GM21423 (cell line): ENCODE measurements at regions not wholly inside any gene's neighbourhood (a gene's known extent, or its start where the extent isn't known, plus 50 kb on each side); places are given as distances from the start of the nearest gene placed in this dataset.

Experiments used
- ATAC-seq: cut with Tn5 transposase; IDR thresholded peaks from one replicate; pipeline ENCODE4 v1.9.1; 2021; ENCODE audit warnings: mild to moderate bottlenecking, moderate library complexity; ENCODE audit not compliant: unreplicated experiment

DNA sequence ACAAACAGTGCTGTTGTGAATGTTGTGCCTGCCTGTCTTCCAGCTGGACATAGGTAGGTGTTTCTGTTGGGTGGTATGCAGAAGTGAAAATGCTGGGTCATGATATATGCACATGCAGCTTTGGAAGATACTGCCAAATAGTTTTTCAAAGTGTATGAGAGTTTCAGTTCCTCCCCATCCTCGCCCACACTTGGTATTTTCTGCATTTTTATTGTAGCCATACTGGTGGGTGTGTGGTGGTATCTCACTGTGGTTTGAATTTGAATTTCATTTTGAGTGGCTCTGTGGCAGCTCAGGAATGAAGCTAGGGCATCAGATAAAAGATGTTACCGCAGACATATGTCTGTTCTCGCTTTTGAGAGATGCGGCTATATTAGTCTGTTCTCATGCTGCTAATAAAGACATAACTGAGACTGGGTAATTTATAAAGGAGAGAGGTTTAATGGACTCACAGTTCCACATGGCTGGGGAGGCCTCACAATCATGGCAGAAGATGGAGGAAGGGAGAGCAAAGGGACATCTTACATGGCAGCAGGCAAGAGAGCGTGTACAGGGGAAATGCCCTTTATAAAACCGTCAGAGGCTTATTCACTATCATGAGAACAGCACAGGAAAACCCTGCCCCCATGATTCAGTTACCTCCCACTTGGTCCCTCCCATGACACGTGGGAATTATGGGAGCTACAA lies 183.1 kb downstream of the CAND1 start:
- peak; percentile 68 for ATAC-seq

DNA sequence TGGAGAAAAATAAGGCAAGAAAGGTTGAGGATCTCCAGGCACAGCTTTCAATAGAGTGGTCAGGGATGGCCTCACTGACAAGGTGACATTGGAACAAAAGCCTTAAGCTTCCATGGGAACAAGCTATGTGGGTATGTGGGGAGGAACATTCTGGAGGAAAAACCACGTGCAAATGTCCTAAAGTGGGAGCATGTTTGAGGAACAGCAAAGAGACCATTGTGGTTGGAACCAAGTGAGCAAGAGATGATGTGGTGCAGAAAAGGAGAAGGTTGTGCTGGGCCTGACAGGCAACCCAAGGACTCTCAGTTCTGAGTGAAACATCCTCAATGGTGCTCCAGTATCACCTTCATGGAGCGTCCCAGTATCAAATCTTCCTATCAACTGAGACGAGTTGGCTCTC lies 184.0 kb downstream of the CAND1 start:
- ATAC-seq: no peak

DNA sequence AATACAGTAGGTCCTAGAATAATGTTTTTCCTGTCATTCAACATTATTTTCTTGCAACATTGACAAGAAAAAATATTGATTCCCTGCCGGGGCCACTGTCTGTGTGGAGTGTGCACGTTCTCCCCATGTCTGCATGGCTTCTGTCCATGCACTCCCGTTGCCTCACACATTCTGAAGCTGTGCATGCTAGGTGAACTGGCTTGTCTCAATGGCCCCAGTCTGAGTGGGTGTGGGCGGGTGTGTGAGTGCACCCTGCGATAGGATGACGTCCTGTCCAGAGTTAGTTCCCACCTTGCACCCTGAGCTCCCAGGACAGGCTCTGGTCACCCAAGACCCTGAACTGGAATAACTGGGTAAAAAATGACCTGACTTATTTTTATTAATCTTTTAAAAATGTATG lies 186.1 kb downstream of the CAND1 start:
- ATAC-seq: no peak

DNA sequence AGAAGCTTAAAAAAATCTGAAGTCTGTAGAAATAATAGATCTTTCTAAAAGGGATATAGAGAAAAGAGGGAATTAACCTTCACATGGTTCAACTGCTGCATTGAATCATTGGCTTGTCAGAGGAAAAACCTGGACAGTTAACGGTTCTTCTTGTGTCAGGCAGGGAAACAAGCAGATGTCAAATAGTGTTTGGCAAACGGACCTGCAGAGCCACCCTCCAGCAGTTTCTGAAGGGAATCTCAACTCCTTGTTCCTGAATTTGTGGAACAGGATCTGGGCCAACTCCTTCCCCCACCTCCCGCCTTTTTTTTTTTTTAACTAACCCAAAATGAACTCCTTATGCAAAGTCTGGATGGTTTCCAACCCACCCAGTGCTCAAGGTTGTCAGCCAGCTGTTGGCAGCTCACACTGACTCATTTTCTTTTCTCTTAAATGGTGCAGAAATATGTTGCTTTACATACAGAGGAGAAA lies 187.3 kb downstream of the CAND1 start:
- no peak for ATAC-seq

DNA sequence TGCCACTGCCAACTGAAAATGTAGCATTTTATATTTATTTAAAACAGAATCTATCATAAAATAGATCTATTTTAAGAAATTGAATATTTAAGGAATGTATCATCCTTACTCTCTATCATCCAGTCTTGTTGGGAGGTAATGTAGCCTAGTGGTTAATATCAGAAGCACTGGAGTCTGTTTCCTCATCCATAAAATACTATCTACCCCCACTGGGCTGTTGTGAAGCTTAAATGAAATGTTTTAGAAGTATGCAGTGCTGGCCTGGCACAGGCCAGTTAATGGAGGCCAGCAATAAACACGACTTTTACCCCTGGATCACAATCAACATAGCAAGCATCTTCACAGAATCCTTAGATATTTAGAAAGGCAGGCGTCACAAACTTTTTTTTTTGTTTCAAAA lies 188.0 kb downstream of the CAND1 start:
- ATAC-seq: no peak

- no peak for ATAC-seq
Measured at GRCh38 chr12:67457778-67458665, 188.9 kb downstream of the CAND1 start.

- ATAC-seq: no peak
Measured at GRCh38 chr12:67459173-67459572, 189.4 kb upstream of the DYRK2 start.

DNA sequence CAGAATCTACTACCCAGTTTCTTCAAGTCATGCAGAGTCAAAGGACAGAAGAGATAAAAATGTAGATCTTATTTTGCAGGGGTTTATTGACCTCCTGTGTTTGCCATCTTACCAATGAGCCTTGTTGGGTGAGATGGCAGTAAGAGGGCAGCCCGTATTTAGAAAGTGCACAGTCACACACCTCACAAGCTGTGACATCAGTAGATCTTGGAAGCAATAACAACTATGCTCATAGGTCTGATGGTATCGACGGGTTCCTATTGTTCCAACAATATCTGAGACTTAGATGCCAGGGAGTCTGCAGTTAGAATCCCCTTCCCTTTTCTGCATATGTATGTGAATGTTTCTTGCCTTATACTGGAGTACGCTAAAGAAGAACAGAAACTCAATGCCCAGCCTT lies 189.0 kb upstream of the DYRK2 start:
- no peak for ATAC-seq

- no peak for ATAC-seq
Measured at GRCh38 chr12:67460388-67460787, 188.2 kb upstream of the DYRK2 start.

GRCh38 chr12:67468549-67469245 lies 179.8 kb upstream of the DYRK2 start:
- no peak for ATAC-seq

DNA sequence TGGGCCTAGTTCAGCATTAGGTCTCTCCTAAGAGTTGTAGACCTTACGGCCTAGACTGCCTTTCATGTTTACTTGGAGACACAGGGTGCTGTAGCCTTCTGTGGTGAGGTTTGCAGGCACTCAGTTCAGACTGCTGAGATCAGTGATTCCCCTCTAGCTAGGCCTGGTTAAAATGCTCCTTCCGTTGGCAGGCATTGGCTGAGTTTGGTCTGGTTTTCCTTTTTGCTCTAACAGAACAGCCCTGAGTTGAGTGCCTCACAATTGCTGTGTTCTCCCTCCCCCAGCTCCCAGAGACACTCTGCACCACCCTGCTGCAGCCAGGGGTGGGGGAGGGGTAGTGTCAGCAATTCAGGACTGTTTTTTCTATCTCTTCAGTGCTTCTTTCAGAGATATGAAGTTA lies 178.9 kb upstream of the DYRK2 start:
- no peak for ATAC-seq

DNA sequence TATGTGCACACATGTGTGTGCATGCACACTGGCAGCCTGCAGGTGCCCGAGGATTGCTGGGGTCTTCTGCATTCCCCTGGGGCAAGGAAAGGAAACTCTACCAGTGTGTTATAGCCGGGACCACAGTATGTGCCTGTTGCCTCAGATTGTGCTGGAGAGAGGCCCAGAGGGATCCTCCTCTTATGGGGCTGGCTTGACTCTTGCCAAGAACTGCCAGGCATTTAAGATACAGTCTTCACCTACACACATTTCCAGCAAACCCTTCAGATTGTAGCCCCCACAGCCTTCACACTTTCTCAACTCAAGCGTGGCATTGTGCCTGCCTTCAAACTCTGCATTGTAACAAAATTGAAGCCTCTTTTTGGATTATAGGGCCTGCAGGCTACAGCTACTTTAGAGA lies 176.7 kb upstream of the DYRK2 start:
- ATAC-seq: no peak

GRCh38 chr12:67472539-67472938 lies 176.0 kb upstream of the DYRK2 start:
- no peak for ATAC-seq

DNA sequence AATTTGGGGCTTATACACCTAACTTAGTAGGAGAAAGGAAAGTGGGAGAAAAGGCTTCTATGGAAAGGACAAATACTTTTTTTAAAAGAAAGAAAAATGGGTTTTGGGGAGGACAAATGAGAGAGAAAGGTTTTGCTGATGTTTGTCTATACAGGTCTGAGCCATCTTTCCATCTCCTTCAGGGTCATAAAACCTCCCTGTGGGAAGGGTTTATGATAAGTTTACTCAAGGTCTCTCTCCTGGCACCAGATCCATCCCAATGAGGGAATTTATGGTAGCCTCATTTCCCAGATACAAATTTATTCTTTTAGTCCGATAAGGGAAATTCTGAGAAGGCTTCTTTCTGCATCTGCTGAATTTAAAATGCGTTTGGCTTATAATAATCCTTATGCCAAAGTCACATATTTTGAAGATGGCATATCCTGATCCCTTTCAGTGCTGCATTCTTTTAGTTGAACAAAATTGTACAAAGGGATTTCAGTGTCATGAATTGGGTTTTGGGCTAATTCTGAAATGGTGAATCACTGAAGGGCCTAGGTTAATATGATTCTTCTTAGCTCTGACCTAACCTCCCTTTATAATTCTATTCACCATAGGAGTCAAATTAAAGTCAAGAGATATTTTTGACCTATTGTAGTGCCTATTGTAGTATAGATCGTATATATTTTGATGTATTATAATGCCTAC lies 173.5 kb upstream of the DYRK2 start:
- ATAC-seq: no peak

DNA sequence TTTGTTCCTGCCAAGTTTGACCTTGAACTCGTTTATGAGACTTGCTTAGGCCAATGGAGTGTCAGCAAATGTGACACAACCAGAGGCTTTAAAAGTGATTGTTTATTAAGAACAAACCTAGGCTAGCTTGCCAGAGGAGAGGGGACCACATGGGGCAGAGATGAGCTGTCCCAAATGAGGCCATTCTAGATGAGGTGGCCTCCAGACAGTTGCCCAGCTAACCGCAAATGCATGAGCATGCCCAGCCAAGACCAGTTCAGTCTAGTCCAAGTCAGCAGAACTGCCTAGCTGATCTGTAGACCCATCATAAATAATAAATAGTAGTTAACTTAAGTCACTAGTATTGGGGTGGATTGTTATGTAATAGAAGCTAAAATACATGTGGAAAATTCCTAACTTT lies 172.8 kb upstream of the DYRK2 start:
- ATAC-seq: no peak

DNA sequence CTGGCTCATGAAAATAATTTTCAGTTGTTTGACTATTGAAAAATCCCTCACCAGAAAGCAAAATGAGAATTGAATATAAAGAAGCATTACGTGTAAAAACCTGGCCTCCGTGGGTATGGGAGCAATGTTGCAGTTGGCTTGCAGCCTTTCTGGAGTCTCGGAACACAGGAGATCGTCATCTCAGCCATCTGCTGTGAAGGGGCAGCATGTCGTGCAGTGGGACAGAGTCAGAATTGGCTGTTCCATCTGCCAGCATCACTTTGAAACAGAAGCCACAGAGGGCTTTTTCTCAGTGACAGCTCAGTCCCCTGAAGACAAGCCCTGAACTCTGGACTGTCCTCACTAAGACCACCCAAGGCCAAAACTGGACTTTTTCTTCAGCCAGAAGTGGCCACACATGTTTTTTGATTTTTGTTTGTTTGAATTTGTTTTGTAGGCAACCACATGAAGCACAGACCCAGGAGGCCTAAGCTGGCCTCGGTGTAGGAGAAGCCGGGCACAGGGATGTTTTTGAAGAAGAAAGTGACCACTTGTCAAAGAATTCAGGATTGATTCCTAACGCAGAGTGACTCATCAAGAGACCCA lies 170.8 kb upstream of the DYRK2 start:
- no peak for ATAC-seq

- peak; percentile 72 for ATAC-seq
Measured at GRCh38 chr12:67482751-67483661, 165.5 kb upstream of the DYRK2 start.

DNA sequence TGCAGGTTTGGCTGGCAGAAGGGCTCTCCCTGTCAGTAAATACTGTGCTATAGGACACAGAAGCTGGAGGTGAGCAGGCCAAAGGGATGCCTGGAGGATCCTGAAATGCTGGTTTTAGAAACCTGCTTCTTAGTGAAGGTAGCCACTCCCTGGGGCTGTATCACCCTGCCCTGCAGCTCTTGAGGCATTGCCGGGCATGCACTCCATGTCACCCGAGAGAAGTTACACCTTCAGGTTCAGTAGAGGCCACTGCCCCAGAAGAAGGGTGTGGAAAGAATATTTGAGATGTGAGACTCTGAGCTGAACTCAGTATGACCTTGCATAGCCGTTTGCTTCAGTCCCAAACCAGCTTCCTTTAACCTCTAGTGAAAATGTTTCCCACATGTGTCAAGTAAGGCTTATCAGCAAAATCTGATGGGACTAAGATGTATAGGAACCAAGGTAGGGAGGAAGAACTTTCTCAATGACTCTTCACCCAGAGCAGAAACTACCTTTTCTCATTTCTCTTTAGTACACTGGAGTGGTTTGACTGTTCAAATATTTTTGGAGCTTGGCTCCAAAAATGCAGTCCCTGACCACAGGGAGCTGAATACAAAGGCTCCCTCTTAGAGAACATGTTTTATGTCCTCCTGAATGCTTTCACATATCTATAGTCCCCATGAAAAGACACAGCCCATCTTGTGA lies 164.5 kb upstream of the DYRK2 start:
- peak; percentile 21 for ATAC-seq
